ENCODE measurements at regions not wholly inside any gene's neighbourhood (a gene's known extent, or its start where the extent isn't known, plus 50 kb on each side); places are given as distances from the start of the nearest gene placed in this dataset.

DNA sequence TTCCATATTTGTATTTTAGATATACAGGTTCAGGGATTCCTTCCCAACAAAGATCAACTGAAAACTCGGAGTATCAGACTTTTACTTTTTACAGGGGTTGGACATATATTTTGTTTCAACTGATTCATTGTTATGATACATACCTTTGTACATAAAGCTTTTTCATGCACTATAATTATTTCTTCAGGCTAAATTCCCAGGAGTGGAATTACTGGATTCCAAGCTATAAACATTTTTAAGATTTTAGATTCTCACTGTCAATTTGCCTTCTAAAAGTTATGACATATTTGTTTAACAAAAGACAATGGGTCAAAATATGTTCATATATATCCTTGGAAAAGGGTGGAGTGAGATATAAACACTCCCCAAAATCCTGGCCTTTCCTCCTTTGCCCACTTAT, 449.0 kb downstream of the PDCD6IP start:
- no peaks in the 10 kb centered on the region for H3K27me3 ChIP-seq (ENCODE audit: control insufficient read depth, insufficient read depth, low read length)
- DNase-seq (ENCODE audit: low read depth), result no peak
- TF ChIP-seq, protein P1, sequence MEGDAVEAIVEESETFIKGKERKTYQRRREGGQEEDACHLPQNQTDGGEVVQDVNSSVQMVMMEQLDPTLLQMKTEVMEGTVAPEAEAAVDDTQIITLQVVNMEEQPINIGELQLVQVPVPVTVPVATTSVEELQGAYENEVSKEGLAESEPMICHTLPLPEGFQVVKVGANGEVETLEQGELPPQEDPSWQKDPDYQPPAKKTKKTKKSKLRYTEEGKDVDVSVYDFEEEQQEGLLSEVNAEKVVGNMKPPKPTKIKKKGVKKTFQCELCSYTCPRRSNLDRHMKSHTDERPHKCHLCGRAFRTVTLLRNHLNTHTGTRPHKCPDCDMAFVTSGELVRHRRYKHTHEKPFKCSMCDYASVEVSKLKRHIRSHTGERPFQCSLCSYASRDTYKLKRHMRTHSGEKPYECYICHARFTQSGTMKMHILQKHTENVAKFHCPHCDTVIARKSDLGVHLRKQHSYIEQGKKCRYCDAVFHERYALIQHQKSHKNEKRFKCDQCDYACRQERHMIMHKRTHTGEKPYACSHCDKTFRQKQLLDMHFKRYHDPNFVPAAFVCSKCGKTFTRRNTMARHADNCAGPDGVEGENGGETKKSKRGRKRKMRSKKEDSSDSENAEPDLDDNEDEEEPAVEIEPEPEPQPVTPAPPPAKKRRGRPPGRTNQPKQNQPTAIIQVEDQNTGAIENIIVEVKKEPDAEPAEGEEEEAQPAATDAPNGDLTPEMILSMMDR (IDR thresholded peaks at IDR 0.05; ENCODE audit: insufficient read depth, low read depth, low read length), result no peak
- ChIA-PET CTCF (no interaction called here), POLR2A (no interaction called here)
- no peak overlapping the region for H3K4me3 ChIP-seq (ENCODE audit: low read depth, low read length)
- no peaks in the 10 kb centered on the region for H3K36me3 ChIP-seq (ENCODE audit: control insufficient read depth, insufficient read depth, low read length)

DNA sequence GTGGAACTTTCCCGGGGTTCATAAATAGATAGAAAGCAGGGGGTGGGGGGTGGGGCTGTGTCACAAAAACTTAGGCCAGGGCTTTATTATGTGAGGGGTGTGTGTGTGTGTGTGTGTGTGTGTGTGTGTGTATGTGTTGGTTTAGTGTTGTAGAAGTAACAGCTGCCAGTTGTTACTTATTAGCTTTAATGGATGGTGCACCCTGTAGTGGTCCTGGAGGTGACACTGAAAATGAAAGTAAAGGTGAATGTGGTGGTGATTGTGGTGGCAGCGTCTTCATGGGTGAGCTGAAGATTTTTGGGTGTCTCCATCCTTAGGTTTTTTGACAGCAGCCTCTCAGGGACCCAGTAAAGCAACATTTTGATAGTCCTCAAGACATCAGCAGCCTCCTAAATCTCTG, 449.9 kb downstream of the PDCD6IP start:
- TF ChIP-seq, protein P1 (IDR thresholded peaks at IDR 0.05; ENCODE audit: insufficient read depth, low read depth, low read length), result no peak

DNA sequence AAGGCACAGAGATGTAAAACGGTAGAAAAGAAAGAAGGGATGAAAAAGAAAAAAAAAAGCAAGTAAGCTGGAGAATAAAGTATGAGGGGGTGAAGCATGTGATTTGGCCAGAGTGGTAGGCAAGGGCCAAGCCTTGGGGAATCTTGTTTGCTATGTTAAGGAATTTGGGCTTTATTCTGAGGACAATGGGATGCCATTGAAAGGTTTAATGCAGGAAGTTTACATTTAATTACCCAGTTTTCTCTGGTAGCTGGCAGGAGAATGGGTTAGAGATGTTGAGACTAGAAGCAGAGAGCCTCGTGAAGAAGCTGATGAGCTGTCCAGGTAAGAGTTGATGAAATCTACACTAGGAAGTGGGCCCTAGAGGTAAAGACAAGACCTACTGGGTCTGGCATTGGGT, 455.9 kb downstream of the PDCD6IP start:
- Histone ChIP-seq H3K36me3 (ENCODE audit: control insufficient read depth, insufficient read depth, low read length) (no peaks in the 10 kb centered on the region), H3K27me3 (ENCODE audit: control insufficient read depth, insufficient read depth, low read length) (no peaks in the 10 kb centered on the region), H3K4me3 (ENCODE audit: low read depth, low read length) (no peak overlapping the region)
- TF ChIP-seq, protein P1 (IDR thresholded peaks at IDR 0.05; ENCODE audit: insufficient read depth, low read depth, low read length), result no peak
- ChIA-PET POLR2A (no interaction called here), CTCF (no interaction called here)
- no peak for DNase-seq (ENCODE audit: low read depth)

More for the DNA sequence above, 449.9 kb downstream of the PDCD6IP start:
- ChIA-PET CTCF (no interaction called here), POLR2A (no interaction called here)
- Histone ChIP-seq H3K27me3 (ENCODE audit: control insufficient read depth, insufficient read depth, low read length) (no peaks in the 10 kb centered on the region), H3K36me3 (ENCODE audit: control insufficient read depth, insufficient read depth, low read length) (no peaks in the 10 kb centered on the region), H3K4me3 (ENCODE audit: low read depth, low read length) (no peak overlapping the region)
- DNase-seq (ENCODE audit: low read depth), result no peak

DNA sequence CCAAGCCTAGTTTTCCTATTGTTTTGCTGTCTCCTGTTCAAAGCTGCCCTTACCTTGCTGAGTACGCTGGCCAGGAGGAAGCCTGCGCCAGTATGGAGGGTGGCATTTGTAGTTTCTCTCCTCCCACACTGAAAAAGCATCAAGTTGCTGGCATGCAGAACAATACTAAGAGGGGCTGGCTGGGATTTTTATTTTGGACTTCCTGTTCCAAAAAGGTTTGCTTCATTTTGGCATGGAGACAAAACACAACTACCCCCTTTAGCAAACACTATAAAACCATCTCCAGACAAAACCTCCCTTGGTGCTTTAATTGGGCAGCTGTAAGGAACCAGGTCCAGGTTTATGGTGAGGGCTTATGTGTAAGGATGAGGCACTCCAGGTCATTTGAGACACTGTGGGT, 457.6 kb downstream of the PDCD6IP start:
- POLR2A ChIA-PET, result no interaction called here
- TF ChIP-seq, protein P1 (IDR thresholded peaks at IDR 0.05; ENCODE audit: insufficient read depth, low read depth, low read length), result no peak
- CTCF ChIA-PET, result interaction anchor here (0.7 to 1.6 kb wide), 2 partner anchors 19 to 372 kb away, joined by 3 to 4 read pairs; no protein-coding TSS in a partner anchor

DNA sequence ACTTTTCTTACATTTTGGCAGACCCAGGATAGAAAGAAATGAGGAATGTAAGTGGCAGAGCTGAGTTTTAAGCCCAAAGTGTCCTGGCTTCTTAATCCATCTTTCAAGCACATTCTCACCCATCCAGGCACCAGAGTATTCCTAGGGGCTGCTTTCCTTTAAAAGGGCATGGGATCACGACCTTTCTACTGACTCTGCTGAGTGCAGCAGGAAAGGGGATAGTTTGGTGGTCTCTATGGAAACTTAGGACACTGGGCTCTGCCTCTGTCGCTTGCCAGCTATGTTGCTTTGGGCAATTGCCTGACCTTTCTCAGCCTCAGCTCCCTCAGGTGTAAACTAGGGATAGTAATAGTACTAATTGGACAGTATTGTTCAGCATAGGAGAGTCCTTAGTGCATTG, 458.4 kb downstream of the PDCD6IP start:
- TF ChIP-seq, protein P1 (IDR thresholded peaks at IDR 0.05; ENCODE audit: insufficient read depth, low read depth, low read length), result no peak
- Histone ChIP-seq H3K27me3 (ENCODE audit: control insufficient read depth, insufficient read depth, low read length) (no peaks in the 10 kb centered on the region), H3K4me3 (ENCODE audit: low read depth, low read length) (no peak overlapping the region), H3K36me3 (ENCODE audit: control insufficient read depth, insufficient read depth, low read length) (no peaks in the 10 kb centered on the region)
- no peak for DNase-seq (ENCODE audit: low read depth)
- POLR2A ChIA-PET, result no interaction called here
- CTCF ChIA-PET, result interaction anchor here (1.6 kb wide), 1 partner anchor 20 kb away, joined by 4 read pairs; no protein-coding TSS in a partner anchor

More for the DNA sequence above, 457.6 kb downstream of the PDCD6IP start:
- no peak for DNase-seq (ENCODE audit: low read depth)
- Histone ChIP-seq H3K36me3 (ENCODE audit: control insufficient read depth, insufficient read depth, low read length) (no peaks in the 10 kb centered on the region), H3K4me3 (ENCODE audit: low read depth, low read length) (no peak overlapping the region), H3K27me3 (ENCODE audit: control insufficient read depth, insufficient read depth, low read length) (no peaks in the 10 kb centered on the region)

Data from BJ (cell line).